ENCODE measurements at regions not wholly inside any gene's neighbourhood (a gene's known extent, or its start where the extent isn't known, plus 50 kb on each side); places are given as distances from the start of the nearest gene placed in this dataset.

DNA sequence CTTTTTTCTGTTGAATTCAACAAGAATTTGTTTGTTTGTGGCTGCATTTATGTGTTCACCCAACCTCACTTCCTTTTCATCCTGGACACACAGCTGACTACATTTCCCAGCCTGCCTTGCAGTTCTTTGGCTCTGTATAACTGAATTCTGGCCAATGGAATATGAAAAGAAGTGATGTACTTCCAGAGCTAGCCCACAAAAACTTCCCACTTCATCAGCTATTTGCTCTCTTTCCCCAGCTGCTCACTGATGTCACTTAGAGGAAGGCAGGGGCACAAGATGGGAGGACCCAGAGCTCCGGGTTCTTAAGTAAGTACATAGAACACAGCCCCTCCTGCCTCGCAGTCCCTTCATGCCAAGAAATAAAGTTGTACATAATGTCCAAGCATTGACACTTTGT lies 235.0 kb upstream of the FGGY start:
- TF ChIP-seq, protein P1, sequence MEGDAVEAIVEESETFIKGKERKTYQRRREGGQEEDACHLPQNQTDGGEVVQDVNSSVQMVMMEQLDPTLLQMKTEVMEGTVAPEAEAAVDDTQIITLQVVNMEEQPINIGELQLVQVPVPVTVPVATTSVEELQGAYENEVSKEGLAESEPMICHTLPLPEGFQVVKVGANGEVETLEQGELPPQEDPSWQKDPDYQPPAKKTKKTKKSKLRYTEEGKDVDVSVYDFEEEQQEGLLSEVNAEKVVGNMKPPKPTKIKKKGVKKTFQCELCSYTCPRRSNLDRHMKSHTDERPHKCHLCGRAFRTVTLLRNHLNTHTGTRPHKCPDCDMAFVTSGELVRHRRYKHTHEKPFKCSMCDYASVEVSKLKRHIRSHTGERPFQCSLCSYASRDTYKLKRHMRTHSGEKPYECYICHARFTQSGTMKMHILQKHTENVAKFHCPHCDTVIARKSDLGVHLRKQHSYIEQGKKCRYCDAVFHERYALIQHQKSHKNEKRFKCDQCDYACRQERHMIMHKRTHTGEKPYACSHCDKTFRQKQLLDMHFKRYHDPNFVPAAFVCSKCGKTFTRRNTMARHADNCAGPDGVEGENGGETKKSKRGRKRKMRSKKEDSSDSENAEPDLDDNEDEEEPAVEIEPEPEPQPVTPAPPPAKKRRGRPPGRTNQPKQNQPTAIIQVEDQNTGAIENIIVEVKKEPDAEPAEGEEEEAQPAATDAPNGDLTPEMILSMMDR (IDR thresholded peaks at IDR 0.05; ENCODE audit: control extremely low read depth in 1 of 3, insufficient read depth in 1 of 3, low read depth in 1 of 3, low read length in 3 of 3): no peak
- TF ChIP-seq JUN (IDR thresholded peaks at IDR 0.05; ENCODE audit: low read depth, low read length): no peak
- no peak for TF ChIP-seq CHD2 (IDR thresholded peaks at IDR 0.05; ENCODE audit: low read length)
- TF ChIP-seq TCF12 (IDR thresholded peaks at IDR 0.05; ENCODE audit: low read depth, low read length): no peak
- no peak for TF ChIP-seq POLR2A (IDR thresholded peaks at IDR 0.05; ENCODE audit: control extremely low read depth in 1 of 2, low read depth in 2 of 2, low read length in 2 of 2)

Data from H1 (cell line).